Ishikawa (cell line): ENCODE measurements at regions not wholly inside any gene's neighbourhood (a gene's known extent, or its start where the extent isn't known, plus 50 kb on each side); places are given as distances from the start of the nearest gene placed in this dataset.

Experiments
- CREB1 ChIP-seq: IDR thresholded peaks from 2 replicates; pipeline ENCODE4 v1.6.1; 2012; ENCODE audit warnings: low read depth
- EP300 ChIP-seq: IDR thresholded peaks from 2 replicates; pipeline ENCODE4 v1.6.1; 2012; ENCODE audit warnings: borderline replicate concordance
- FOXM1 ChIP-seq: IDR thresholded peaks from 2 replicates; pipeline ENCODE4 v1.6.1; 2012; ENCODE audit warnings: low read depth, borderline replicate concordance
- MAX ChIP-seq: IDR thresholded peaks from 2 replicates; pipeline ENCODE4 v1.6.1; 2012
- NFIC ChIP-seq: IDR thresholded peaks from 2 replicates; pipeline ENCODE4 v1.6.1; 2012
- RAD21 ChIP-seq: IDR thresholded peaks from 2 replicates; pipeline ENCODE4 v1.6.1; 2012; ENCODE audit warnings: low read depth
- REST ChIP-seq: IDR thresholded peaks from 2 replicates; pipeline ENCODE4 v1.6.1; 2012; ENCODE audit warnings: low read depth, mild to moderate bottlenecking
- TAF1 ChIP-seq: IDR thresholded peaks from 2 replicates; pipeline ENCODE4 v1.6.1; 2012; ENCODE audit warnings: low read depth, mild to moderate bottlenecking
- USF1 ChIP-seq: IDR thresholded peaks from 2 replicates; pipeline ENCODE4 v1.6.1; 2012

- TF ChIP-seq MAX, result no peak
- TF ChIP-seq FOXM1, result no peak
- TF ChIP-seq REST, result no peak
- no peak for TF ChIP-seq CREB1
- TF ChIP-seq RAD21, result no peak
- TF ChIP-seq TAF1, result no peak
- no peak for TF ChIP-seq EP300
- no peak for TF ChIP-seq NFIC
- TF ChIP-seq USF1, result no peak
These were observed 54.6 kb upstream of the PAX6 start for GRCh38 chr11:31865606-31866300.
